Astrocyte (in vitro differentiated cells and primary cell): ENCODE measurements at regions not wholly inside any gene's neighbourhood (a gene's known extent, or its start where the extent isn't known, plus 50 kb on each side); places are given as distances from the start of the nearest gene placed in this dataset.

Experiments used
- DNase-seq: peaks from one replicate; pipeline ENCODE4 v3.0.0-alpha.2; 2010; ENCODE audit warnings: low read depth
- FAIRE-seq: peaks from 2 replicates; lab custom pipeline; 2011; peaks lifted over from hg19 to GRCh38; lab: Jason Lieb, UNC
- H2AFZ ChIP-seq: 2 replicates; pipeline ENCODE4 v1.6.0; 2012; ENCODE audit warnings: low read depth, low read length, inconsistent platforms
- H3K27ac ChIP-seq: 2 replicates; pipeline ENCODE4 v1.5.1; 2011; ENCODE audit warnings: low read depth, low read length, inconsistent platforms
- H3K27me3 ChIP-seq: 2 replicates; pipeline ENCODE4 v1.6.0; 2011; ENCODE audit warnings: low read length, inconsistent platforms; ENCODE audit not compliant: insufficient read depth
- H3K36me3 ChIP-seq: 2 replicates; pipeline ENCODE4 v1.5.1; 2011; ENCODE audit warnings: low read length, inconsistent platforms; ENCODE audit not compliant: insufficient read depth
- H3K4me1 ChIP-seq: 2 replicates; pipeline ENCODE4 v1.5.1; 2011; ENCODE audit warnings: low read length, inconsistent platforms; ENCODE audit not compliant: insufficient read depth
- H3K4me2 ChIP-seq: 2 replicates; pipeline ENCODE4 v1.6.0; 2012; ENCODE audit warnings: low read length, inconsistent platforms
- H3K4me3 ChIP-seq: 2 replicates; pipeline ENCODE4 v1.5.1; 2011; ENCODE audit warnings: low read depth, mild to moderate bottlenecking, low read length, inconsistent platforms; ENCODE audit not compliant: insufficient read depth
- H3K79me2 ChIP-seq: 2 replicates; pipeline ENCODE4 v1.6.0; 2012; ENCODE audit warnings: mild to moderate bottlenecking, low read length, inconsistent platforms; ENCODE audit not compliant: insufficient read depth
- H3K9ac ChIP-seq: 2 replicates; pipeline ENCODE4 v1.6.0; 2012; ENCODE audit warnings: mild to moderate bottlenecking, low read length, inconsistent platforms
- H3K9me3 ChIP-seq: 2 replicates; pipeline ENCODE4 v1.5.1; 2012; ENCODE audit warnings: low read depth, mild to moderate bottlenecking, low read length, inconsistent platforms; ENCODE audit not compliant: insufficient read depth
- H4K20me1 ChIP-seq: 2 replicates; pipeline ENCODE4 v1.6.0; 2012; ENCODE audit warnings: low read length, inconsistent platforms; ENCODE audit not compliant: insufficient read depth
- H3K27ac Mint-ChIP-seq: one replicate; pipeline ENCODE4 v1.8.0; 2021; ENCODE audit warnings: mild to moderate bottlenecking, mixed read lengths; ENCODE audit not compliant: unreplicated experiment
- H3K27me3 Mint-ChIP-seq: one replicate; pipeline ENCODE4 v1.8.0; 2021; ENCODE audit warnings: low read depth, mixed read lengths; ENCODE audit not compliant: unreplicated experiment
- H3K36me3 Mint-ChIP-seq: one replicate; pipeline ENCODE4 v1.8.0; 2021; ENCODE audit warnings: low read depth, mixed read lengths; ENCODE audit not compliant: unreplicated experiment
- H3K4me1 Mint-ChIP-seq: one replicate; pipeline ENCODE4 v1.8.0; 2021; ENCODE audit warnings: low read depth, mixed read lengths; ENCODE audit not compliant: unreplicated experiment
- H3K4me3 Mint-ChIP-seq: one replicate; pipeline ENCODE4 v1.8.0; 2021; ENCODE audit warnings: mild to moderate bottlenecking, moderate library complexity, mixed read lengths; ENCODE audit not compliant: unreplicated experiment
- H3K9me3 Mint-ChIP-seq: one replicate; pipeline ENCODE4 v1.8.0; 2021; ENCODE audit warnings: mild to moderate bottlenecking, mixed read lengths; ENCODE audit not compliant: unreplicated experiment
- CTCF ChIP-seq: IDR thresholded peaks from 2 replicates; pipeline ENCODE4 v1.5.1; 2011; ENCODE audit warnings: low read depth, mild to moderate bottlenecking, inconsistent platforms, low read length, moderate library complexity; ENCODE audit not compliant: insufficient read depth
- EZH2 ChIP-seq: IDR thresholded peaks from 2 replicates; pipeline ENCODE4 v1.6.1; 2012; ENCODE audit warnings: mild to moderate bottlenecking, low read length, inconsistent platforms; ENCODE audit not compliant: insufficient read depth

GRCh38 chr12:63457857-63458256, 210.4 kb downstream of the DPY19L2 start:
- Histone ChIP-seq H4K20me1 (no peaks in the 10 kb centered on the region), H2AFZ (no peak overlapping the region), H3K27ac (no peak overlapping the region), H3K79me2 (no peaks in the 10 kb centered on the region), H3K27me3 (no peaks in the 10 kb centered on the region), H3K4me2 (no peak overlapping the region), H3K4me1 (no peaks in the 10 kb centered on the region), H3K36me3 (no peaks in the 10 kb centered on the region), H3K9me3 (no peaks in the 10 kb centered on the region), H3K9ac (no peak overlapping the region), H3K4me3 (no peak overlapping the region)
- H3K27me3 Mint-ChIP-seq = peaks cover 6% of the 10 kb centered on the region
- H3K4me3 Mint-ChIP-seq = no peak overlapping the region
- no peaks in the 10 kb centered on the region for H3K4me1 Mint-ChIP-seq
- H3K27ac Mint-ChIP-seq = no peak overlapping the region
- TF ChIP-seq CTCF (no peak), EZH2 (no peak)
- DNase-seq (no peak), FAIRE-seq (no peak)
- H3K9me3 Mint-ChIP-seq = no peaks in the 10 kb centered on the region
- H3K36me3 Mint-ChIP-seq = no peaks in the 10 kb centered on the region

DNA sequence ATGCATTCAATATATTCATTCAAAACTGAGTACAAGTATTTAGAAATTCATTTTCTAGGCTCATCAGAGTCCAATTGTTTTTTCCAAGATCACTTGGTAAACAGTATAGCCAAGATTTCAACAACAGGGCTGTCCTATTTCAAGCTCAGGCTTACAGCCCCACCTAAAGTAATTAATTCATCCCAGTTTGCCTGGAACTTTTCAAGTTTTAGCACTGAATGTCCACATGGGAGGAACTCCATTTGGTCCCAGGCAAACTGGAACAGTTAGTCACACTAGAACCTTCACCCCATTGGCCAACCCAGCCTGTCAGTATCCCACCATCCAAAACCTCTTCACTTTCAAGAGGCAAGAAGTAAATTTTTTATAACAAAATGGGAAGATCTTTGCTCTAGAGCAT, 210.9 kb downstream of the DPY19L2 start:
- H3K9ac ChIP-seq = no peak overlapping the region
- H3K4me2 ChIP-seq = no peak overlapping the region
- Mint-ChIP-seq H3K4me3 (no peak overlapping the region), H3K27ac (no peak overlapping the region), H3K27me3 (peaks cover 6% of the 10 kb centered on the region), H3K4me1 (no peaks in the 10 kb centered on the region), H3K36me3 (no peaks in the 10 kb centered on the region), H3K9me3 (no peaks in the 10 kb centered on the region)
- H3K27me3 ChIP-seq = no peaks in the 10 kb centered on the region
- H3K79me2 ChIP-seq = no peaks in the 10 kb centered on the region
- H3K27ac ChIP-seq = no peak overlapping the region
- no peak for FAIRE-seq
- no peaks in the 10 kb centered on the region for H3K36me3 ChIP-seq
- no peak overlapping the region for H3K4me3 ChIP-seq
- H3K4me1 ChIP-seq = no peaks in the 10 kb centered on the region
- no peaks in the 10 kb centered on the region for H4K20me1 ChIP-seq
- H3K9me3 ChIP-seq = no peaks in the 10 kb centered on the region
- no peak for DNase-seq
- TF ChIP-seq CTCF (no peak), EZH2 (no peak)
- no peak overlapping the region for H2AFZ ChIP-seq

DNA sequence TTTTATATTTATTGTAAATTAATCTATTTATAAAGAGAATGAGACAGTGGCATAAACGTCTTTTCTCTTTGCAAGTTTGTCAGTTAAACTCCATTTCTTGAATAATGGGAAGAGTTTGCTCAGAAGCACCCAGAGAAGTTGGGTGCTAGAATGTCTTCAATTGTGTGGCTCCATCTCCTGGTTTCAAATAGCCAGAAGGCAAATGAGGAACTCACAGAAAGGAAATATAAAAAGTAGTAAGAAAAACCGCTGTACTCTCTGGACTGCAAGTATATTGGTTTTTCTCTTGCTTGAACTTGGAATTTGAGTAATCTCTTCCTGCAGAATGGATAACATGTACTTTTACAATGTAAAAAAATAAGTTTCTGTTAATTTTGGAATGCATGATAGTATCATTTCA, 217.5 kb downstream of the DPY19L2 start:
- H3K36me3 ChIP-seq = no peaks in the 10 kb centered on the region
- no peaks in the 10 kb centered on the region for H3K9me3 ChIP-seq
- no peak overlapping the region for H3K27ac Mint-ChIP-seq
- H3K9ac ChIP-seq = no peak overlapping the region
- DNase-seq (no peak), FAIRE-seq (no peak)
- H3K4me1 Mint-ChIP-seq = no peaks in the 10 kb centered on the region
- H3K27me3 ChIP-seq = no peaks in the 10 kb centered on the region
- no peak overlapping the region for H3K4me3 Mint-ChIP-seq
- no peaks in the 10 kb centered on the region for H3K36me3 Mint-ChIP-seq
- H3K4me3 ChIP-seq = no peak overlapping the region
- TF ChIP-seq CTCF (no peak), EZH2 (no peak)
- no peaks in the 10 kb centered on the region for H4K20me1 ChIP-seq
- H3K4me2 ChIP-seq = no peak overlapping the region
- H3K4me1 ChIP-seq = no peaks in the 10 kb centered on the region
- no peak overlapping the region for H3K27ac ChIP-seq
- H2AFZ ChIP-seq = no peak overlapping the region
- H3K27me3 Mint-ChIP-seq = no peaks in the 10 kb centered on the region
- H3K9me3 Mint-ChIP-seq = no peaks in the 10 kb centered on the region
- no peaks in the 10 kb centered on the region for H3K79me2 ChIP-seq
